B cell (primary cell): ENCODE measurements at regions not wholly inside any gene's neighbourhood (a gene's known extent, or its start where the extent isn't known, plus 50 kb on each side); places are given as distances from the start of the nearest gene placed in this dataset.

Source experiments
- EZH2 ChIP-seq: IDR thresholded peaks from 2 replicates; pipeline ENCODE4 v1.6.1; 2012; ENCODE audit warnings: borderline replicate concordance, low read depth, mild to moderate bottlenecking, moderate library complexity, low read length; ENCODE audit not compliant: insufficient read depth, poor library complexity, severe bottlenecking
- TF ChIP-seq, protein P1 (sequence below): fragments of 200-600 bp; IDR thresholded peaks from one replicate; pipeline ENCODE4 v1.8.0; 2022; ENCODE audit warnings: antibody characterized with exemption, mild to moderate bottlenecking

DNA sequence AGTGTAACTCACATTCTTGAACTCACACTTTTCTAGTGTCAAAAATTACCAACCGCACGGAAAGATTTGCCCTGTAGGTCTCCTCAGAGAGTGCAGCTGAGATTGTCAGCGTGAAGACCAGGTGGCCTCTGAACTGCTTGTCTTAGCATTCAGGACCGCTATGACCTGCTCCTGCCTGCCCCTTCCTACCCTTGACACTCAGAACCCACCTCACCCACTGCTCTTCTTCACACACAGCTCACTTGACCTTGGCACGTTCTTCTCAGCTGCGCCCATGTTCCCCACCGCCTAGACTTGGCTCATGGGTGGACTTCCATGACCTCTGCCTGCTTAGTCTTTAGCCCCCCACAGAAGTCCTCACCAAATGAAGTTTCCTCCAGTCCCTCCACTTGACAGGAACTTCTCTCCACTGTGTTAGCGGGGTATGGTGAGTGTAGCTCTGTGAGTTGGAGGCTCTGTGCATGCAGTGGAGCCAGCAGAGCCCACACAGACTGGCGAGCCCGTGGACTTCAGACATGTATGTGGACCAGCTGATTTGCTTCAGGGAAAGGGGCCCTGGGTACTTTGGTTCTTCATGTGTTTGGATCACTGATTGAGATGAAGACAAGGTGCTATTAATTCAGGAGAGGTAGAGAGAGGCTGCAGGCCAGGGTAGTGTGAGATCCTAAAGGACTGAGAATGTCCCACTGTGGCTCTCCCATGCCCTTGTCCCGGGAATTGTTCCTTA is 221.3 kb downstream of the OPA1 start:
- TF ChIP-seq, protein P1, sequence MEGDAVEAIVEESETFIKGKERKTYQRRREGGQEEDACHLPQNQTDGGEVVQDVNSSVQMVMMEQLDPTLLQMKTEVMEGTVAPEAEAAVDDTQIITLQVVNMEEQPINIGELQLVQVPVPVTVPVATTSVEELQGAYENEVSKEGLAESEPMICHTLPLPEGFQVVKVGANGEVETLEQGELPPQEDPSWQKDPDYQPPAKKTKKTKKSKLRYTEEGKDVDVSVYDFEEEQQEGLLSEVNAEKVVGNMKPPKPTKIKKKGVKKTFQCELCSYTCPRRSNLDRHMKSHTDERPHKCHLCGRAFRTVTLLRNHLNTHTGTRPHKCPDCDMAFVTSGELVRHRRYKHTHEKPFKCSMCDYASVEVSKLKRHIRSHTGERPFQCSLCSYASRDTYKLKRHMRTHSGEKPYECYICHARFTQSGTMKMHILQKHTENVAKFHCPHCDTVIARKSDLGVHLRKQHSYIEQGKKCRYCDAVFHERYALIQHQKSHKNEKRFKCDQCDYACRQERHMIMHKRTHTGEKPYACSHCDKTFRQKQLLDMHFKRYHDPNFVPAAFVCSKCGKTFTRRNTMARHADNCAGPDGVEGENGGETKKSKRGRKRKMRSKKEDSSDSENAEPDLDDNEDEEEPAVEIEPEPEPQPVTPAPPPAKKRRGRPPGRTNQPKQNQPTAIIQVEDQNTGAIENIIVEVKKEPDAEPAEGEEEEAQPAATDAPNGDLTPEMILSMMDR: no peak
- no peak for TF ChIP-seq EZH2
